GM18907 (cell line): ENCODE measurements at regions not wholly inside any gene's neighbourhood (a gene's known extent, or its start where the extent isn't known, plus 50 kb on each side); places are given as distances from the start of the nearest gene placed in this dataset.
"Not testable (repeated sequence)": the region's sequence is repeated elsewhere in the genome, so short reads cannot be mapped to it uniquely, and the experiment has no call there.

Source experiments
- ATAC-seq: cut with Tn5 transposase; IDR thresholded peaks from one replicate; pipeline ENCODE4 v1.9.1; 2021; ENCODE audit warnings: mild to moderate bottlenecking, moderate library complexity; ENCODE audit not compliant: unreplicated experiment

DNA sequence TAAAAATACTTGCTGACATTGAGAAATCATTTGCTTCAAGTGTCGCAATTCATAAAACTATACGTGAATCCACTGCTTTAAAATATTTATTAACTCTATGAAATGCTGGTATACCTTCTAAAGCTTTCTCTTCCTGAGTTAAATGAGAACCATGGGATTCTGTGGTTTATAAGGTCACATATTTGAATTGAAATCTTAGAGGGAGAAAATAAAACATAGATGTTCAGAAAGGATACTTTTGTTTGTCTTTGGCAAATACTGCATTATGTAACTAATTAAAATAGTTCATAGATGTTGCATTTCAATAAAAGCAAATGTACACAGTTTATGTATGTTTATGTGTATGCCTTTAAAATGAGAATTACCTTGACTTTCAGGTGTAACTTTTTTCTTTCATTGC lies 250.1 kb downstream of the FAM170A start:
- no peak for ATAC-seq

DNA sequence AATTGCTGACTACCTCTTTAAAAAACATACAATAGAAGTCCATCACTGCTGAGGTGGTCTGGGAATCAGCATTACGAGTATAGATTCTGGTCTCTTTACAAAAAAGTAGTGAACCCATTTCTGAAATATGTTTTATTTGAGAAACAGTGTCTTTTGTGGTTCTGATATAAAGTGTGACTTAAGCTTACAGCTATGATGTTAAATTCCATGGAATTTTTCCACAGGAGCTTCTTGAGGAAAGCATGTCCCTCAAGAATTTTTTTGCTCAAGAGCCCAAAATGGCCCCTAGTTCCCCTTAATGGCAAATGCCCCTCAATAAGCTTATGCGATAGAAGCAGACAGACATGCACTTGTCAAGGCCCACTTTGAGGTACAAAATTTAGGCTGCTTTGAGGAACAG lies 265.7 kb downstream of the FAM170A start:
- ATAC-seq: no peak

DNA sequence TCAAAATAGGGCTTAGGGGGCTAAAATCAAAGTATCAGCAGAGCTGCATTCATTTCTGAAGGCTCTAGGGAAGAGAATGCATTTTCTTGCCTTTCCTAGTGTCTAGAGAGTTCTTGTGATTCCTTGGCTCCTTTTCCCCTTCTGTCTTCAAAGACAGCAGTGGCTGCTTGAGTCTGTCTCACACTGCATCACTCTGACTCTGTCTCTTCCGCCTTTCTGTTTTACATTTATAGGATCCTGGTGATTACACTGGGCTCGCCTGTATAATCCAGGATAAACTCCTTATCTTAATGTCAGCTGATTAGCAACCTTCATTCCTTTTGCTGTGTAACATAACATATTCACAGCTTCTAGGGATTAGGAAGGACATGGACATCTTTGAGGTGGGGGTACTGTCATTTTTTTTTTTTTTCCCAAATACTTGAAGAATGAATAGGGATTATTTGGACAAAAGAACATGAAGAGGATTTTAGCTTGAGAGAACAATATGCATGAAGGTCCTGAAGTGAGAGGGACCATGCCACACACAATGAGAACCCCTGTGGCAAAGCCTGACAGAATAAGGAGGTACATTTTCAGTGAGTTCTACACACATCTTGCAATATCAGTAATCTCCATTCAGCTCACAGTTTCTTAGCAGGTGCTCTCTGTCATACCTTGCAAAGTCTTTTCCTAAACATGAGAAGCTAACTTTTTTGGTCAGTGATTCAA lies 267.6 kb downstream of the FAM170A start:
- ATAC-seq: no peak

DNA sequence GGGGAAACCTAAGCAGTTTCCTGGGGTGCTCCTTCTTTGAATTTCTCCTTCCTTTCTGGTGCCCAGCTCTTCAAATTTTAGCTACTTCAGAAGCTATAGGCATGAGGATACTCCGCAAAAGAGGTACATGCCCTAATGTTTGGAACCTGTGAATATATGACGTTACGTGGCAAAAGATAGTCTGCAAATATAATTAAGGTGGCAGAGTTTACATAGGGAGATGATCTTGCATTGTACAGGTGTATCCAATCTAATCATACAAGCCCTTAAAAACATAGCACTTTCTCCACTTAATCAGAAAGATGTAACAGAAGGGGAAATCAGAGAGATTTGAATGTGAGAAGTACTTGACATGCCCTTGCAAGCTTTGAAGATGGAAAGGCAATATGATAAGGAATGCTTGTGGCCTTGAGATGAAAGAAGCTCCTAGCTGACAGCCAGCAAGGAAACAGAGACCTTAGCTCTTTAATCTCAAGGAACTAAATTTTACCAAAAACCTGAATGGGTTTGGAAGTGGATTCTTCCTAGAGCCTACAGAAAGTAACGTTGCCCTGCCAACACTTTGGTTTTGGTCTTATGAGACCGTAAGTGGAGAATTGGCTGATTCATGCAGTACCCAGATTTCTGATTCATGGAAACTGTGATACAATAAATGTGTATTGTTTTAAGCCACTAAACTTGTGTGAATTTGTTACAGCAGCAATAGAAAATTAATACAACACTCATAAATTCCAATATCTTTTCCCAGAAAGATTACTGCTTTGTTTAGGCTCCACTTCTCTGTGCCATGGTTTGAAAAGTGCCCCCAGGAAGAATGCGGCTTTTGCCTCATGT lies 268.4 kb downstream of the FAM170A start:
- no peak for ATAC-seq

DNA sequence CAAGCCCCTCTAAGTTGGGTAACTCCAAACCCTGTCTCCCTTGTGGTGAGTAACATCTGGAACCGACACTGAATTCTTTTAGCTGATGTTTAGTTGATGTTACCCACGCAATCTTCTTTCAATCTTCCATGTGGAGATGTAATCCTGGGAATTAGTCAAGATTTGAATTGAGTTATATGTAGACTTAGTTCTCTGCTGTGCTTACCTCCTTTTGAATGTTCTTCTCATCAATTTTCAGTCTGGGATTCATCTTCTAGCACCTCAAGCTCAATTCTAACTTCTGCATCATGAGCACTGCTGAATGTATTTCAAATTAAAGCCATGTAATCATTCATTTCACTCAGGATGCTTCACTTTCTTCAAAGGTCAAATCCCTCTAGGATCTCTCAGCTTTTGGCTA lies 270.6 kb downstream of the FAM170A start:
- ATAC-seq: no peak

DNA sequence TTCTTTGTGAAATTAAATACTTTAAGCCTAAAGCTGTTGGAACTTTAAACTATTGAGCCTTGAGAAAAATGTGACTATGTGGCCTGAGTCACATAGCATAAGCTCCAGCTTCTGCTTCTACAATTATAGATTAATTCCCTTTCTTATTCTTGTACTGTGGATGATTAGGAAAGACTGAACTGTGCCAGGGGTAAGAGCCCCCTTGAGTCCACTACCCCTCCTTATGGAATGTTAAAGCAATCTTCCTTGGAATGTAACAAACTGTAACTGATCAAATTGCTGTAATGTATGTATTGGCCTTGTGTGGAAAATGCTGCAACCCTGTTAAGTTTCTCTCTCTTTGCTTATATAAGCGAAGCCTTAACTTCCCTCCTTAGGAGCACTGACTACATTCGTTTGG lies 273.2 kb downstream of the FAM170A start:
- no peak for ATAC-seq

DNA sequence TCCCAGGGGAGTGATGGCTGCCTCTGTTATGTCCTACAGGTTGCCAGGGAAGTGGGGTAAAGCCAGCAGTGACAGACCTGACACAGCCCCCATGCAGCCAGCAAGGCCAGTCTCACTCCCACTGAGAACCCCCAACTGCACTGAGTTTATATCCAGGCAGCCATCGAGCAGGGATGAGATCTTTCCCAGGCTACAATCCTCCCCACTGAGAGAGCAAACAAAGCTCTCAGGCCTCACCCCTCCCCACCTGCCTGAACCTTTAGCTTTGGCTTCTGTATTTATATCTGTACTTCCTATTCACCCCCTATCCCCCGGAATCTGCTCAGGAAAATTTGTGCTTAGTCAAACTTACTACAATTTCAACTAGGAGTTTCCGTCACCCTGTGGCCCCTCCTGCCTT lies 284.1 kb downstream of the FAM170A start:
- no peak for ATAC-seq

DNA sequence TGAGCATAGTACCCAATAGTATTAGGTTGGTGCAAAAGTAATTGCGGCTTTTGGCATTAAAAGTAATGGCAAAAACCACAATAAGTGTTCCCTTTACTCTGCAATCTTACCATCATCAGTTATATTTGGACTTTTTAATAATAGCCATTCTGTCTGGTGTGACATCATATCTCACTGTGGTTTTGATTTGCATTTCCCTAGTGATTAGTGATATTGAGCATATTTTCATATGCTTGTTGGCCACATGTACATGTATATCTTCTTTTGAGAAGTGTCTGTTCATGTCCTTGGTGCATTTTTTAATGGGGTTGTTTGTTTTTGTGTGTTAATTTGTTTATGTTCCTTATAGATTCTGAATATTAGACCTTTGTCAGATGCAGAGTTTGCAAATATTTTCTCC lies 289.9 kb downstream of the FAM170A start:
- no peak for ATAC-seq

DNA sequence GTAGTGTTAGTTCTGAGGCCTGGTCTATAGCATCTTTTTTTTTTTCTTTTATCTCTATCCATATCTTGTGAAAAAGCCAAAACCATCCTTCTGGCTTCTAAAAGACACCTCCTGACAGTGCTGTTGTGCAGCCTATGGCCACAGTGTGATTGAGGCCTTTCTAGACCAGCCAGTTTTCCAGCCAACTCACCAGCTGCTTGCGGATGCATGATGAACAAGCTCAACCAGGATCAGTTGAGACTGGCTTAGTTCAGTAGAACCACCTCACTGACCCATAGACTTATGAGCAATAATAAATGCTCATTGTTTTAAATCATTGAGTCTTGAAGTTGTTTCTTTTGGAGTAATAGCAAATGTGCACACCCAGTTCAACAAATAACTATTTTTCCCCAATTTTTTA lies 296.9 kb downstream of the FAM170A start:
- ATAC-seq: no peak

DNA sequence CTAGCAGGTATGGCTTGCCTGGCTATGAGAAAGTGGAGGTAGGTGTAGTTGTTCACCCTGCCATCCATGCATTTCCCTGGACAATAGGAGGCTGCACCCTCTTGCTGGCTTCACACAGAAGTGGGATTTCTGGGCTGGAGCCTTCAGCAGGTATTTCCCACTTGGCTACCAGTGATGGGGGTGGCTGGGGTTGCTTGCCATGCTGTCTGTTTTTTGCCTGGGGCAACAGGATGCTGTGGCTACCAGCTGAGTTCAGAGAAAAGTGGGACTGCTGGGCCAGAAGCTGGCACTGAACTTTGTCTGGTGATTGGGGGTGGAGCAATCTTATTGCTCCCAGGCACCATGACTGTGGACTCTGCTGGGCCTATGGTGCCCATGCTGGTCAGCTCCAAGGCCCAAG lies 299.6 kb downstream of the FAM170A start:
- ATAC-seq: no peak

DNA sequence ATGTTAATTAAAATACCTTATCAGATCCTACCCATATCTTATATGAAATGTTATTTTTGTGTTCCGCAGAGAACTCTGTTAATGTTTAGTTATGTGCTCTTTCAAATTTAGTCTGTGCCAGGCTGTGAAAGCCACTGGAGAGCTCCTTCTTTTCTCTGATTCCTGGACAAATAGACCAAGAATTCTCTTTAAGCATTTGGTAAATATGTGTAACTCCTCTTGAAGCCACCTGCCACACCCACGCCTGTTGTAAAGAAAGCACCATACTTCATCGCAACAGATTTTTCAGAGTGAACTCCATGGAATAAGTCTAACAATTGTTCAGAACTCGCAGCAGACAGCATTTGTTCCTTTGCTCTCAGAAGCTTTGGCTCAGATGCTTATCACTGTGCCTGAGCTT lies 301.1 kb downstream of the FAM170A start:
- no peak for ATAC-seq

DNA sequence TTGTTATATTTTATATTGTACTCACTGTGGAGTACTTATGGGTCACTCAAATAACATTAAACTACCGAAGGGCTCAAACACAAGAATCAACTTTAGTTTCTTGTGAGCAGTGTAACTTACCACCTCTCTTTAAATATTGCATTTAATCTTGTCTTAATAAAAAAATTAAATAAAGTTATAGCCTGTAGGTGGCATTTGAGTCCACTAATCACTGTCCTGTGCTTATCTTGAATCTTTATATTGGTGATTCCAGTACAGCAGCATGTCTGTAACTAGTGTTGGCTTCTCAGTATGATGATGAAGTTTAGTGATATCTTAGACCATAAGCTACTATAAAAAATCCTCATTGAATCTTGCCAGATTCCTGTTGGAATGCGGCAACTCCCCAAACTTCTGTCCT lies 313.8 kb downstream of the FAM170A start:
- ATAC-seq: no peak

DNA sequence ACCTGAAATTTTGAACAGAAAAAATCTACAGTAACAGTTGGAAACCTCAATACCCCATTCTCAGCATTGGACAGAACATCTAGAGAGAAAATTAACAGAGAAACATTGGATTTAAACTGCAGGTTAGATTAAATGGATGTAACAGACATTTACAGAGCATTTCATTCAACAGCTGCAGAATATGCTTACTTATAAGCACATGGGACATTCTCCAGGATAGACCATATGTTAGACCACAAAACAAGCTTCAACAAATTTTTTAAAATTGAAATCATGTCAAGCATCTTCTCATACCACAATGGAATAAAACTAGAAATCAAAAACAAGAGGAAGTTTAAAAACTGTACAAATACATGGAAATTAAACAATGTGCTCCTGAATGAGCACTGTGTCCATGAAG lies 316.3 kb downstream of the FAM170A start:
- no peak for ATAC-seq

DNA sequence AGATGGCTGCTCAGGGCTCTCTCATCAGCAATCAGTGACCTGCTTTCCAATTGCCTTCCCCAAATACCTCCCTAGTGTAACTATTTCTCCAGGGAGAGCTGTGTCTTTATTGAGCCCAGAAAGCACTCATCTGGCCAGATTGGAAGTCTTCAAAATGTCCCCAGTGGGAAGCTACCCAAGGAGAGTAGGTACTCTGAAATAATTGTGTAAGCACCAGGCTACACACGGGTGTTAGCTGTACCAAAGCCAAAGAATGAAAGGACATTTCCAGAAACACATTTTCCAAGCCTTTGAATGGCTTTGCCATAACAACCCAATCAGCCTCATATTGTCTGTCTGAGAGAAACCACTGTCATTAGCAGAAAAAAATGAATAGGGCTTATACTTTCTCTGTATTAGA lies 318.8 kb downstream of the FAM170A start:
- no peak for ATAC-seq

DNA sequence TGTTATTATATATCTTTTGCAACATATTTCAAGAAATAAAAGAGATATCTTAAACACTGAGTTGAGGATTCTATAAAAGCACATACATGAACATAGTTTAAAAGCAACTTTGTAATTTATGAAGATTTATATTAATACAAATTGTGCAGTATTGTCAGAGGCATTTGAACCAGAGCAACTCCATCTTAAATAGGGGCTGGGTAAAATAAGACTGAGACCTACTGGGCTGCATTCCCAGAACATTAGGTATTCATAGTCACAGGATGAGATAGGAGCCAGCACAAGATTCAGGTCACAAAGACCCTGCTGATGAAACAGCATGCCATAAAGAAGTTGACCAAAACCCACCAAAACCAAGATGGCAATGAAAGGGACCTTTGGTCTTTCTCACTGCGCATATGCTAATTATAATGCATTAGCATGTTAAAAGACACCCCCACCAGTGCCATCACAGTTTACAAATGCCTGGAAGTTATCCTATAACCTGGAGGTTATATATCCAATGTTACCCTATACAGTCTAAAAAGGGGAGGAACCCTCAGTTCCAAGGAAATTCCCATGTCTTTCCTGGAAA lies 320.2 kb downstream of the FAM170A start:
- no peak for ATAC-seq

DNA sequence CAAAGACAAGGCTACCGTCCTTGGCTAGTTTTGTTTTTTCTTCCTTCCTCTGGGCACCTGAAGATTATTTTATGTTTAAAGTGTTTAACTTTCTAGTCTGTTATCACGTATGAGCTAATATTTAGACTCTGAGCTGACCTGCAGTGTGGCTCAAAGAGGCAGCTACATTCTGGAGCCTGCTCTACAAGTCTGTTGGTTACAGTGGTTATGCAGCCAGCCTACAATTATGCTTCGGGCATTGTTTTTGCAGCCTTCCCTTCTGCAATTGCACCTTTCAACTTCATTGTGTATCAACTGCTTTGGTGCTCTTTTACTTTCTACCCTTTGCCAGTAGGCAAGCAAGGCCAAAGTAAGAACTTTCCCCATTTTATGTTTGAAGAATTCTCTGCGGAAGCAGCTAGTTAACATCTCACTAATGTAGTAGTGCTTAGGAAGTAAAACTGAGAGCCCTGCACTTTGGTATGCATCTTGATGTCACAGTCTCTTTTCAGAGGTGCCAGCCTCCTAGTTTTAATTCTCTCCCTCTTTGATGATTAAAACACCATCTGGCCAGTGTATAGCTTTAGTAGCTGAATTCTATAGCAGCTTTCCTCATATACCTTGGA lies 322.1 kb downstream of the FAM170A start:
- no peak for ATAC-seq

DNA sequence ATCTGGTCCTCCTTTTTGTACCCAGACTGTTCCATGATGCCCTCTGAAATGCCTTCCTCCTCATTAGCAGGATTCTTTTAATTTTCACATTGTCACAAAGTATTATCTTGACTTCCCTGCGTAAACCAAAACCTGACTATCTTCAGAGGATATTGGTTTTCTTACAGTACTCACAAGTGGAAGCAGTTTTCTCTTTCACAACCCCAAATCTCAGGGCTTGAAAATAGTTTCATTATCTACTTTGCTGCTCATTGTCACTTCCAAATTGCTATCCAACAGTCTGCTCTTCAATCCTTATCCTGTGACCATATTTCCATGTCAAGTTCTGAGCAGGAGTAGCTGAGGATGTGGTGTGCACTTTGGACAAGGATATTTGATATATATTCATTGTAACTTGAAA lies 324.1 kb downstream of the FAM170A start:
- no peak for ATAC-seq

DNA sequence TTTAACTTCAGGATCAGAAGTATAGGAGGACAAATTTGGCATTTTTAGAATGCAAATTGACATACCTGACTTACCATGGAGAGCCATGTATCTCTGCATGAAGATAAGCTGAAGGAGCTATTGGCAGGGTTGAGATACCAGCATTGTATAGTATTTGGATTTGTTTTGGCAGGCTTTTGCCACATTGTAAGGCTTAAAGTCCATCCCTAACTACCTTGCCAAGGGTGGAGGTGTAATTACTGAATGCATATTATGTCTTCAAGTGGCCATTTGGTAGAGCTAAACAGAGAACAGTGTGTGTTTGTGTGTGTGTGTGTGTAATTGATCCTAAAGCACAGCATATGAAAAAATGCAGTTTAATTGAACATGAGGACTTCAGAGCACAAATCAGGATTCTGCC lies 324.7 kb downstream of the FAM170A start:
- ATAC-seq: no peak

DNA sequence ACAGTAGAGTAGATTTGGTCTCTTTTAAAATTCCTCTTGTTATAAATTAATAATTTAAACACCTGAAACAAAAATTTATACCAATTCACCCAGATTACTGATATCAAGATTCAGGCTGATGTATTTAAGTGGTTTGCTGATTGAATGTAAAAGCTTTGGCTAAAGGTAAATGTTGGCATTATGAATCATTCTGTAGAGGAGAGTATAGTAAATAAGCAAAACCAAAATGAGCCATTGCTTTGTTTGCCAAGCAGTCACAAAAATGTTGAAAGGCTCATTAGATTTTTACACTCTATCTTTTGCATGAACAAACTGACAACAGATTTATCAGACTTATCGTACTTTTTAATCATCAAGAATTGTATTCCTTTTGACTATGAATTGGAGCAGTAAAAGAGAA lies 332.6 kb downstream of the FAM170A start:
- ATAC-seq: no peak

DNA sequence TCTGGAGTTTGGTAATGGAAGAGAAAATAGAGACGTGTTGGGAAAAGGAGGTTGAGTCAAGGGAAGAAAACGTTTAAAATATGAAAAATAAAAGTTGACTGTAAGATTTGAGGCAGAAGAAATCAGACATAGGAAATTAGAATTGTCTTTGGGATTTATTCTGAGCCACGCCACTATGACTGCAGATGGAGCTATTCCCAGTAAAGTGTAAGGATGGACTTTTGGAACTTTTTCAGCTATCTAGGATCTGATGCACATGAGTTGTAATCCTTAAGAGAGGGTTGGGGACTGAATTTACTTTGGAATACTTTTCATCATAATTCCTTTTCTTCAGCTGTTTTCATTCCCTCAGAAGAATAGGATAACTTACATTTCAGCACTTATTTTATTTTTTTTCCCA lies 336.7 kb downstream of the FAM170A start:
- ATAC-seq: no peak

DNA sequence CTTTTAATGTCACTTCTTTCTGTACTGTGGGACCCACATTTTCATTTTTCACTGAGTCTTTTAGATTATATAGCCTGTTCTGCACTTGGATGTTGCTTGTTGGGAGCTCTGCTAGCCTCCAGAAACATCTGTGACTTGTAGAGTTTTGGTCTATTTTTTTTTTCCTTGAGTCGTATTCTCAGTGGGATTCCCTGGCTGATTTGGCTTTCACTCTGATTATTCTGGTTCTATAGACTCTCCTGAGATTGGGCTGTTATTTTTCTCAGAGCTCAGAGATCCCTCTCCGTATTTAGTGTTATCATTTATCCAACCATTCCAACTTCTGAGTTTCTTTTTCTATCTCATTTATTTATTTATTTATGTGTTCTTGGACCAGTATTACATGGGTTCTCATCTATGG lies 339.3 kb downstream of the FAM170A start:
- no peak for ATAC-seq

DNA sequence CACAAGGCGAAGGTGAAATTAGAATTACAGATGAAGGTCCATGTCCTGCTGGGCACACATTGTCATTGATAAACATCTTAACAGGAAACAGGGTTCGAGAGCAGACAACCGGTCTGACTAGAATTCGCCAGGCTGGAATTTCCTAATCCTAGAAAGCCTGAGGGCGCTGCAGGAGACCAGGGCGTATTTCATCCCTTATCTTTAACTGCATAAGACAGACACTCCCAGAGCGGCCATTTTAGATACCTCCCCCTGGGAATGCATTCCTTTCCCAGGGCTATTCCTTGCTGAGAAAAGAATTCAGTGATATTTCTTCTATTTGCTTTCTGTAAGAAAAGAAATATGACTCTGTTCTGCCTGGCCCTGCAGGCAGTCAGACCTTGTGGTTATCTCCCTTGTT lies 357.7 kb downstream of the FAM170A start:
- not testable (repeated sequence) for ATAC-seq
